OCI-LY7 (cell line): ENCODE measurements at regions not wholly inside any gene's neighbourhood (a gene's known extent, or its start where the extent isn't known, plus 50 kb on each side); places are given as distances from the start of the nearest gene placed in this dataset.

Experiments used
- CTCF ChIP-seq: fragments of 200-600 bp; sonication (generic); conservative IDR thresholded peaks from 2 replicates; pipeline ENCODE4 v1.5.1; 2014; ENCODE audit warnings: mild to moderate bottlenecking, antibody characterized with exemption, low read length, moderate library complexity, mixed read lengths
- EZH2phosphoT487 ChIP-seq: fragments of 200-600 bp; sonication (generic); IDR thresholded peaks from 2 replicates; pipeline ENCODE4 v1.6.1; 2018; ENCODE audit warnings: low read depth, borderline replicate concordance, mild to moderate bottlenecking, mixed run types, antibody characterized with exemption, low read length, moderate library complexity, mixed read lengths

- TF ChIP-seq CTCF (no peak), EZH2phosphoT487 (no peak)
These were observed 328.1 kb upstream of the RGMA start for GRCh38 chr15:93417156-93417555.
